ENCODE measurements at regions not wholly inside any gene's neighbourhood (a gene's known extent, or its start where the extent isn't known, plus 50 kb on each side); places are given as distances from the start of the nearest gene placed in this dataset.

GRCh38 chr22:47267513-47268282, 505.2 kb downstream of the TBC1D22A start:
- TF ChIP-seq CTCF (IDR thresholded peaks at IDR 0.05 in 8 of 11, conservative IDR thresholded peaks at IDR 0.05 in 3 of 11), result no peak
- TF ChIP-seq POLR2A (IDR thresholded peaks at IDR 0.05), result no peak
- no peak for TF ChIP-seq POLR2AphosphoS5 (IDR thresholded peaks at IDR 0.05)

All from spleen (tissue), 7 donors.